HEK293T (cell line): ENCODE measurements at regions not wholly inside any gene's neighbourhood (a gene's known extent, or its start where the extent isn't known, plus 50 kb on each side); places are given as distances from the start of the nearest gene placed in this dataset.

Source experiments
- CTCF ChIA-PET: fragments of 350-600 bp; formaldehyde crosslinking; extraction: SDS; loops from one replicate; lab custom pipeline; 2021; ENCODE audit warnings: antibody characterized with exemption, inconsistent platforms; lab: Yijun Ruan, JAX
- POLR2A ChIA-PET: fragments of 350-600 bp; formaldehyde crosslinking; extraction: SDS; loops from one replicate; lab custom pipeline; 2020; ENCODE audit warnings: antibody characterized with exemption, inconsistent platforms; lab: Yijun Ruan, JAX
- DNase-seq: peaks from one replicate; pipeline ENCODE4 v3.0.0; 2012; ENCODE audit warnings: mixed read lengths; ENCODE audit errors: extremely low spot score
- ARNT ChIP-seq: fragments of 450-650 bp; IDR thresholded peaks from 2 replicates; pipeline ENCODE4 v1.6.1; 2017; ENCODE audit warnings: mild to moderate bottlenecking
- BHLHE40 ChIP-seq: fragments of 450-650 bp; IDR thresholded peaks from 2 replicates; pipeline ENCODE4 v1.6.1; 2016; ENCODE audit warnings: mild to moderate bottlenecking, moderate library complexity, borderline replicate concordance
- CTBP1 ChIP-seq: fragments of 450-650 bp; IDR thresholded peaks from 2 replicates; pipeline ENCODE4 v1.6.1; 2016; ENCODE audit warnings: borderline replicate concordance
- ELF4 ChIP-seq: fragments of 450-650 bp; IDR thresholded peaks from 2 replicates; pipeline ENCODE4 v1.6.1; 2017; ENCODE audit warnings: antibody characterized with exemption
- FOXA1 ChIP-seq: fragments of 450-650 bp; IDR thresholded peaks from 2 replicates; pipeline ENCODE4 v1.6.1; 2016; ENCODE audit warnings: mild to moderate bottlenecking
- FOXK2 ChIP-seq: fragments of 450-650 bp; IDR thresholded peaks from 2 replicates; pipeline ENCODE4 v1.6.1; 2016; ENCODE audit warnings: mild to moderate bottlenecking
- FOXM1 ChIP-seq: fragments of 450-650 bp; IDR thresholded peaks from 2 replicates; pipeline ENCODE4 v1.6.1; 2017; ENCODE audit warnings: mild to moderate bottlenecking, borderline replicate concordance
- HDGF ChIP-seq: fragments of 450-650 bp; IDR thresholded peaks from 2 replicates; pipeline ENCODE4 v1.6.1; 2017; ENCODE audit warnings: antibody characterized with exemption, borderline replicate concordance
- L3MBTL2 ChIP-seq: fragments of 450-650 bp; conservative IDR thresholded peaks from 2 replicates; pipeline ENCODE4 v1.6.1; 2016; ENCODE audit warnings: mild to moderate bottlenecking
- LEF1 ChIP-seq: fragments of 450-650 bp; IDR thresholded peaks from 2 replicates; pipeline ENCODE4 v1.6.1; 2017; ENCODE audit warnings: mild to moderate bottlenecking, borderline replicate concordance
- NFRKB ChIP-seq: fragments of 450-650 bp; IDR thresholded peaks from 2 replicates; pipeline ENCODE4 v1.6.1; 2016; ENCODE audit warnings: mild to moderate bottlenecking, moderate library complexity
- SP1 ChIP-seq: fragments of 450-650 bp; IDR thresholded peaks from 2 replicates; pipeline ENCODE4 v1.6.1; 2017
- SUZ12 ChIP-seq: fragments of 450-650 bp; IDR thresholded peaks from 2 replicates; pipeline ENCODE4 v1.6.1; 2016; ENCODE audit warnings: mild to moderate bottlenecking
- TARDBP ChIP-seq: fragments of 450-650 bp; IDR thresholded peaks from 2 replicates; pipeline ENCODE4 v1.6.1; 2016
- ZNF384 ChIP-seq: fragments of 450-650 bp; IDR thresholded peaks from 2 replicates; pipeline ENCODE4 v1.6.1; 2016
- TF ChIP-seq, protein P1 (sequence below): fragments of 450-650 bp; IDR thresholded peaks from 2 replicates; pipeline ENCODE4 v1.6.1; 2016

DNA sequence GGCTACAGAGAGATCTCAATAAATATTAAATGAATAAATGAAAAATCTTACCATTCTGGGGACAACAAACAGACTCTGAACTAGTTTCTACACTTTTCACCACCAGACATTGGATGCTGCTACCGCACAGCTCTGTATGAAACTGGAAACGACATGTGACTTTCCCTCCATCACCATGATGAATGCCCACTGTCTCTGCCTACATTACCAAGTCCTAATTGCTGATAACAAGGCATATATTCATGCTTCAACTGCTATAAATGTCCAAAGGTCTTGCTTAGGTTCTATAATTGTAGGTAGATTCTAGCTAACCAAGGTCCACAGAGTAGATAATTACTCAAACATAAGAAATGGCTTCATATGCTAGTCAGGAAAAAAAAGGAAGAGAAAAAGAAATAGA lies 399.4 kb upstream of the ADGRL3 start:
- CTCF ChIA-PET: no interaction called here
- POLR2A ChIA-PET: no interaction called here
- TF ChIP-seq, protein P1, sequence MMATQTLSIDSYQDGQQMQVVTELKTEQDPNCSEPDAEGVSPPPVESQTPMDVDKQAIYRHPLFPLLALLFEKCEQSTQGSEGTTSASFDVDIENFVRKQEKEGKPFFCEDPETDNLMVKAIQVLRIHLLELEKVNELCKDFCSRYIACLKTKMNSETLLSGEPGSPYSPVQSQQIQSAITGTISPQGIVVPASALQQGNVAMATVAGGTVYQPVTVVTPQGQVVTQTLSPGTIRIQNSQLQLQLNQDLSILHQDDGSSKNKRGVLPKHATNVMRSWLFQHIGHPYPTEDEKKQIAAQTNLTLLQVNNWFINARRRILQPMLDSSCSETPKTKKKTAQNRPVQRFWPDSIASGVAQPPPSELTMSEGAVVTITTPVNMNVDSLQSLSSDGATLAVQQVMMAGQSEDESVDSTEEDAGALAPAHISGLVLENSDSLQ: no peak
- TF ChIP-seq CTBP1: no peak
- TF ChIP-seq FOXK2: no peak
- TF ChIP-seq SP1: no peak
- no peak for TF ChIP-seq FOXA1
- TF ChIP-seq TARDBP: no peak
- TF ChIP-seq HDGF: no peak
- no peak for TF ChIP-seq SUZ12
- no peak for TF ChIP-seq ELF4
- no peak for TF ChIP-seq FOXM1
- no peak for TF ChIP-seq BHLHE40
- no peak for TF ChIP-seq ARNT
- no peak for TF ChIP-seq ZNF384
- no peak for TF ChIP-seq NFRKB
- TF ChIP-seq LEF1: no peak
- no peak for TF ChIP-seq L3MBTL2
- no peak for DNase-seq

DNA sequence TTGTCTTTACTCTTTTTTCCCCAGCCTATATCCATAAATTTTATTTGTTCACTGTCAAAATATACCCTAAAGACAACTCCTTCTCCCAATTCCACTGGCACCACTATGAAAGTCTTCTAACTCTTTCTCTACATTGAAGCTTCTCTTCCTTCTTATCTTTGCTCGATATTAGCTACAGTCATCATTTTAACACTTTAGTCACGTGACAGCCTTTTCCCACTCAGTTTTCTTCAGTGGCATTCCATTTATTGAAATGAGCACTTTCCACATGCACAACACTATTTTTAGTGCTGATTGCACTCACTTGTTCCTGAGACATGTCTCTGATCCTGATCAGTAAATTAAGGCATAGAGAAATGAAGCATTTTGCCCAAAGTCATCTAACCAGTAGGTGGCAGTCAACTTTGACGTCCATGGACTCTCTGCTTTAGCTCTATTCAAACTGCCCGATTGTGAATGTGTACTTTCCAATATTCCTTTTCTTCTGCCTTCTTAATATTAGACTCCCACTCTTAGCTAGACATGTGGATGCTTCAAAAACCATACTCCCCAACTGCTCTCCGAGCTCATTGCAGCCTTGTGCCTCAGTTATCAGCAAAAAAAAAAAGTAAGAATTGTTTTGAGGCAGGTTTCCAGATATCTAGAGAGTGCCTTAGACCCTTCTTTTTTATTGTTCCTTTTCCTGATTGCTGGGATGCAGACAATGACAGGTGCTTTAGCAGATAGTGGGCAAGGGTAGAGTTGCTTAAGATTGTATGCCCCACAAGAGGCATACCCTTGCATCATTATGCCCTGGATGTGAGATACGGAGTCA lies 394.4 kb upstream of the ADGRL3 start:
- TF ChIP-seq FOXA1 (no peak), LEF1 (no peak), CTBP1 (no peak), BHLHE40 (no peak), ZNF384 (no peak), ELF4 (no peak), FOXM1 (no peak), SUZ12 (no peak), FOXK2 (no peak)
- TF ChIP-seq, protein P1: no peak
- peak; percentile 50 for DNase-seq
- ChIA-PET CTCF (interaction anchor here (1.0 kb wide), 1 partner anchor 10 kb away, joined by 3 read pairs; no protein-coding TSS in a partner anchor), POLR2A (no interaction called here)

DNA sequence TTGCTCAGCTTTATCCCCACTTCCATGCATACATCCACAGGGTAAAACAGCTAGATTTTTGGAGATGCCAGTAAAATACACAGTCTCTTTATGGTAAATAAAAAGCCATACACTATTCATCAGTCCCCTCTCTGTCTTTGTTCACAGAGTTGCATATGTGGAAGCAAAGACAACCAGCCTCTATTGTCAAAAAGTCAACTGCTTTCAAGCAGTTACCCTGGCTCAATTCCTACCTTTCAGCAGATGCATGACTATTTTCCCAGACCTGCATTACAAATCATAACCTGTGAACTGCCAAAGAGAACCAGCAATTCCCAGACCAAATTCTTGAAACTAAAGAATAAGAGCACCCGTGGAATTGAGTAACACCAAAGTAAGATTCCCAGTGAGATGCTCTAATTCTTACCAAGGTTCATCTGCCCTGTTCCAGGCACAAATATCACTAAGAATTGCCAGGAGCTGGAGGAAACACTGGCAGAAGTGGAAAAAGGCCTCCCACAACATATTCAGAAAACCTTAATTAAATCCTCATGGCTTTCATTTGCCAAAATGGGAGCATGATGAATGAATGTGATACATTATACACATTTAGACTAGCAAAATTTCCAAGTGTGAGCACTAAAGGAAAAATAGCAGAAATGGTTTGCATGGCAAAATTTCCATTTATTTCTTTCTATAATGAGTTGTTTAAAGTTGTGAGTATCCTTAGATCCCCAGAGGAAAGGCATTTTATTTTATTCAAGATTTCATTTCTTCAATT lies 391.2 kb upstream of the ADGRL3 start:
- ChIA-PET POLR2A (no interaction called here), CTCF (no interaction called here)
- DNase-seq: no peak
- TF ChIP-seq FOXA1: no peak
- TF ChIP-seq FOXM1: no peak
- TF ChIP-seq CTBP1: no peak
- no peak for TF ChIP-seq ARNT
- TF ChIP-seq SP1: no peak

DNA sequence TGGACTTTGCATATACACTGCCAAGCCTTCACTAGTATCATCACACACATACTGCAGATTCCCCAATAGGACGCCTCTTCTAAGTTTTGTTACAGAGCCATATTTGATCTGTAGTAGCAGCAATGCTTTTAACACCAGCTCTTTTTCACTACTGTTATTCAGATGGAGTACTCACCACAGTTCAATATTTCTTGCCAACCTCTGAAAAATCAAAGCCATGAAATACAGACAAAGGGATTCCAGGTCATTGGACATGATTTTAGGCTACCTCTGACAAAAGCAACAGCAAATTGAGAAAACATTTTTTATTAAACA lies 390.7 kb upstream of the ADGRL3 start:
- no peak for DNase-seq
- no peak for TF ChIP-seq NFRKB
- TF ChIP-seq SUZ12: no peak
- TF ChIP-seq FOXA1: no peak
- TF ChIP-seq BHLHE40: no peak
- no peak for TF ChIP-seq TARDBP
- no peak for TF ChIP-seq FOXK2
- TF ChIP-seq, protein P1: no peak
- no peak for TF ChIP-seq FOXM1
- no peak for TF ChIP-seq ELF4
- TF ChIP-seq L3MBTL2: no peak
- no peak for TF ChIP-seq ARNT
- no peak for TF ChIP-seq ZNF384
- TF ChIP-seq LEF1: no peak
- no peak for TF ChIP-seq HDGF
- no peak for TF ChIP-seq CTBP1
- TF ChIP-seq SP1: no peak
- POLR2A ChIA-PET: no interaction called here
- CTCF ChIA-PET: no interaction called here

DNA sequence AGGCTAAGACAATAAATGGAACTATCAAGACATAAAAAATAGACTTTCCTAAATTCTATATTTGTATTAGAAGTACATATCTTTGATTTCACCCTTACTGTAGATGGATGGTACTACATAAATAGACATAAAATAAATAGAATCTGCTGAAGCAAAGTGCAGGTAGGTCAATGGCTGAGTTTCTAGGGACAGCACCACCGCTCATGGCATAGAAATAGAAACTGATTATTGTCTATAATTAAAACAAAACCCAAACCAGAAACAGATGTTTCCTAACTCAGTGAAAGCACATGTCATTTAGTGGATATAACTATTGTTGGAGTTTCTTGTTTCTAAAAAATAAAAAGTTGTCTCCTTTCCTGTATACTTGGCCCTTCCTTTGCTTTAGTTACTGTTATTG lies 387.3 kb upstream of the ADGRL3 start:
- ChIA-PET CTCF (no interaction called here), POLR2A (no interaction called here)

More for the DNA sequence above, 387.3 kb upstream of the ADGRL3 start:
- TF ChIP-seq NFRKB (no peak), TARDBP (no peak), BHLHE40 (no peak), FOXK2 (no peak), FOXA1 (no peak), SUZ12 (no peak), SP1 (no peak), ARNT (no peak), LEF1 (no peak), ZNF384 (no peak), CTBP1 (no peak), FOXM1 (no peak), ELF4 (no peak), L3MBTL2 (no peak)
- TF ChIP-seq, protein P1: no peak
- no peak for DNase-seq
